Lung (tissue), 11 donors: ENCODE measurements at regions not wholly inside any gene's neighbourhood (a gene's known extent, or its start where the extent isn't known, plus 50 kb on each side); places are given as distances from the start of the nearest gene placed in this dataset.

Experiments
- ATAC-seq: fragments of 200-7000 bp; cut with Tn5 transposase; one replicate; pipeline ENCODE4 v1.9.1; 2020; ENCODE audit warnings: moderate number of reproducible peaks; ENCODE audit not compliant: insufficient read depth, low FRiP score
- DNase-seq, 3 donors: peaks; one replicate each; pipeline ENCODE4 v3.0.0-alpha.2; 2013 to 2017
- H3K27ac ChIP-seq, 2 donors: one replicate each; pipeline ENCODE4 v1.5.1; 2013; ENCODE audit warnings: mild to moderate bottlenecking in 2 of 2, moderate library complexity in 2 of 2, control low read depth in 1 of 2, inconsistent platforms in 1 of 2, low read depth in 1 of 2, low read length in 1 of 2
- H3K27me3 ChIP-seq, 3 donors: one replicate each; pipeline ENCODE4 v1.5.1; 2013; ENCODE audit warnings: low read length in 2 of 3; ENCODE audit not compliant: control insufficient read depth in 3 of 3, insufficient read depth in 3 of 3
- H3K36me3 ChIP-seq, 4 donors: one replicate each; pipeline ENCODE4 v1.5.1; 2013; ENCODE audit warnings: low read length in 4 of 4, mild to moderate bottlenecking in 1 of 4, moderate library complexity in 1 of 4; ENCODE audit not compliant: control insufficient read depth in 4 of 4, insufficient read depth in 4 of 4
- H3K4me1 ChIP-seq, 5 donors: one replicate each; pipeline ENCODE4 v1.5.1; 2013; ENCODE audit warnings: low read length in 5 of 5, mild to moderate bottlenecking in 2 of 5, moderate library complexity in 1 of 5; ENCODE audit not compliant: control insufficient read depth in 5 of 5, insufficient read depth in 5 of 5
- H3K4me3 ChIP-seq: one replicate; pipeline ENCODE4 v1.5.1; 2013; ENCODE audit warnings: mild to moderate bottlenecking, control low read depth, moderate library complexity
- H3K9ac ChIP-seq, 2 donors: one replicate each; pipeline ENCODE4 v1.5.1; 2013; ENCODE audit warnings: low read length in 2 of 2, control low read depth in 1 of 2; ENCODE audit not compliant: insufficient read depth in 1 of 2
- H3K9me3 ChIP-seq, 4 donors: one replicate each; pipeline ENCODE4 v1.5.1; 2013; ENCODE audit warnings: low read length in 3 of 4, mild to moderate bottlenecking in 1 of 4, moderate library complexity in 1 of 4; ENCODE audit not compliant: control insufficient read depth in 4 of 4, insufficient read depth in 3 of 4
- CTCF ChIP-seq: IDR thresholded peaks from 2 replicates; pipeline ENCODE4 v1.5.1; 2012; ENCODE audit warnings: mild to moderate bottlenecking; ENCODE audit errors: control extremely low read depth, extremely low read depth
- WGBS, 2 donors: extraction: QIAGEN DNeasy Blood & Tissue Kit; methylation state at CpG; one replicate each; pipeline ENCODE4 v1.1.7; 2013; 5-methylcytosine and 5-hydroxymethylcytosine counted together
- donor health status: control.
- donor health status: control.
- donor health status: Bipolar disorder and iron deficiency.
- donor health status: healthy.
- donor health status: DM: yes; HTN: yes; CAD: no.

- DNase-seq (no peak), ATAC-seq (no peak)
- no peaks in the 10 kb centered on the region for H3K27me3 ChIP-seq
- H3K36me3 ChIP-seq, result no peaks in the 10 kb centered on the region
- no peaks in the 10 kb centered on the region for H3K4me1 ChIP-seq
- H3K27ac ChIP-seq, result no peak overlapping the region
- no peak overlapping the region for H3K4me3 ChIP-seq
- 45 to 66% methylated on average over 3 of the region's 3 CpGs for WGBS, 2 donors
- no peak overlapping the region for H3K9ac ChIP-seq
- H3K9me3 ChIP-seq, result no peaks in the 10 kb centered on the region
- TF ChIP-seq CTCF, result no peak
These were observed 154.4 kb upstream of the COL3A1 start for GRCh38 chr2:188819792-188820191.

GRCh38 chr2:188820576-188820975, 153.6 kb upstream of the COL3A1 start:
- DNase-seq (no peak), ATAC-seq (no peak)
- Histone ChIP-seq H3K27ac (no peak overlapping the region), H3K9me3 (no peaks in the 10 kb centered on the region), H3K4me3 (no peak overlapping the region), H3K27me3 (no peaks in the 10 kb centered on the region), H3K9ac (no peak overlapping the region), H3K4me1 (no peaks in the 10 kb centered on the region), H3K36me3 (no peaks in the 10 kb centered on the region)
- 81 to 84% methylated on average over 2 of the region's 2 CpGs for WGBS, 2 donors
- no peak for TF ChIP-seq CTCF

GRCh38 chr2:188824125-188824524, 150.0 kb upstream of the COL3A1 start:
- Histone ChIP-seq H3K9ac (no peak overlapping the region), H3K9me3 (no peaks in the 10 kb centered on the region), H3K27ac (no peak overlapping the region), H3K36me3 (no peaks in the 10 kb centered on the region), H3K4me3 (no peak overlapping the region), H3K27me3 (no peaks in the 10 kb centered on the region), H3K4me1 (no peaks in the 10 kb centered on the region)
- TF ChIP-seq CTCF, result no peak
- no peak for ATAC-seq
- DNase-seq, result no peak
- 43 to 63% methylated on average over 2 of the region's 2 CpGs for WGBS, 2 donors

GRCh38 chr2:188833331-188833730, 140.8 kb upstream of the COL3A1 start:
- Histone ChIP-seq H3K9ac (no peak overlapping the region), H3K9me3 (peaks cover 0 to 11% (median 1%) of the 10 kb centered on the region in 4 donors), H3K36me3 (no peaks in the 10 kb centered on the region), H3K27me3 (no peaks in the 10 kb centered on the region), H3K4me3 (no peak overlapping the region), H3K27ac (no peak overlapping the region), H3K4me1 (peaks cover 0 to 5% (median 0%) of the 10 kb centered on the region in 5 donors)
- DNase-seq (no peak), ATAC-seq (no peak)
- no peak for TF ChIP-seq CTCF
